GM13977 (cell line): ENCODE measurements at regions not wholly inside any gene's neighbourhood (a gene's known extent, or its start where the extent isn't known, plus 50 kb on each side); places are given as distances from the start of the nearest gene placed in this dataset.
"Not testable (repeated sequence)": the region's sequence is repeated elsewhere in the genome, so short reads cannot be mapped to it uniquely, and the experiment has no call there.

Experiments
- DNase-seq: peaks from one replicate; pipeline ENCODE4 v3.0.0; 2012; ENCODE audit warnings: low spot score
- CTCF ChIP-seq: IDR thresholded peaks from 2 replicates; pipeline ENCODE4 v1.5.1; 2012; ENCODE audit warnings: mild to moderate bottlenecking, control low read depth; ENCODE audit not compliant: insufficient read depth; ENCODE audit errors: extremely low read depth, missing control alignments
- in situ Hi-C: fragments of 300-500 bp; cut with MboI; formaldehyde crosslinking; loops from one replicate; pipeline ENCODE4 v1.12.0; 2022; ENCODE audit warnings: low sequenced_read_pairs, low pct_unique_long_range_greater_than_20kb, mixed read lengths, inconsistent platforms; ENCODE audit not compliant: unreplicated experiment

- in situ Hi-C loops: no loop called here
- no peak for DNase-seq
Observed at GRCh38 chr7:53151496-53151895, 116.1 kb downstream of the POM121L12 start.

GRCh38 chr7:53187184-53187583, 151.8 kb downstream of the POM121L12 start:
- in situ Hi-C loops: not testable (repeated sequence)

More at GRCh38 chr7:53151496-53151895, 116.1 kb downstream of the POM121L12 start:
- TF ChIP-seq CTCF: no peak

GRCh38 chr7:53191191-53191695, 155.8 kb downstream of the POM121L12 start:
- TF ChIP-seq CTCF: no peak
- in situ Hi-C loops: no loop called here
- DNase-seq: no peak

More at GRCh38 chr7:53187184-53187583, 151.8 kb downstream of the POM121L12 start:
- DNase-seq: not testable (repeated sequence)

- DNase-seq: no peak
- in situ Hi-C loops: no loop called here
- TF ChIP-seq CTCF: no peak
Observed at GRCh38 chr7:53191836-53192443, 156.5 kb downstream of the POM121L12 start.

- in situ Hi-C loops: no loop called here
- DNase-seq: no peak
- TF ChIP-seq CTCF: no peak
Observed at GRCh38 chr7:53205006-53205405, 169.6 kb downstream of the POM121L12 start.

GRCh38 chr7:53209129-53209528, 173.7 kb downstream of the POM121L12 start:
- in situ Hi-C loops: no loop called here
- no peak for DNase-seq
- TF ChIP-seq CTCF: no peak

GRCh38 chr7:53214463-53214862, 179.0 kb downstream of the POM121L12 start:
- no peak for DNase-seq
- in situ Hi-C loops: no loop called here
- TF ChIP-seq CTCF: no peak
